ENCODE measurements at regions not wholly inside any gene's neighbourhood (a gene's known extent, or its start where the extent isn't known, plus 50 kb on each side); places are given as distances from the start of the nearest gene placed in this dataset.
A peak's percentile ranks its signal among the peaks of the same experiment; 100 is the strongest.

DNA sequence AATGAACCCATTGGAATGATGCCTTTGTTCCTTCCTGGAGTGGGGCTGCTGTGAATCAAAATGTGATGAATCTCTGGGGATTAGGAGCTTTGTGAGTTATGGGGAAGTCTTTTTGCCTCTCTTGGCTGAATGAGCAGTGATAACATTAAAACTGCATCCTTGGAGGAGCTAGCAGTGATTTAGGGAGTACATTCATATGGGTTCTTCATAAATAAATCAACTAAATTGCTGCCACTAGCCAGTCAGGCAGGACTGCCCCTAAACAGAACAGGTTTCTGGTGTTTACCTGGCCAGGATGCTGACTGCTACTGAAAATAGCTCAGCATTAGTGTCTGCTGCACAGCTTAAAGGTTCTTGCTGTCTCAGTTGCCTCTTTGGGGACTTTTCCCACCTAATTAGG, 244.5 kb upstream of the MEX3C start:
- H3K27ac Mint-ChIP-seq: no peak overlapping the region
- H3K4me1 Mint-ChIP-seq: peaks cover 6% of the 10 kb centered on the region
- Histone ChIP-seq H3K4me2 (no peak overlapping the region), H3K4me1 (peaks cover 5% of the 10 kb centered on the region), H3K27ac (no peak overlapping the region), H3K9ac (no peak overlapping the region), H4K20me1 (ENCODE audit: low read depth) (no peaks in the 10 kb centered on the region), H3K36me3 (no peaks in the 10 kb centered on the region), H3K27me3 (no peaks in the 10 kb centered on the region), H2AFZ (replicated peaks) (no peak overlapping the region), H3K79me2 (ENCODE audit: low read depth) (no peaks in the 10 kb centered on the region), H3K9me3 (ENCODE audit: low read depth) (no peaks in the 10 kb centered on the region), H3F3A (ENCODE audit: low read depth) (no peaks in the 10 kb centered on the region), H3K4me3 (no peak overlapping the region)
- H3K27me3 Mint-ChIP-seq (ENCODE audit: insufficient read depth, low read depth): peaks cover 2% of the 10 kb centered on the region
- TF ChIP-seq EZH2 (IDR thresholded peaks at IDR 0.05) (no peak), EZH2phosphoT487 (IDR thresholded peaks at IDR 0.05) (no peak)
- TF ChIP-seq, protein P1, sequence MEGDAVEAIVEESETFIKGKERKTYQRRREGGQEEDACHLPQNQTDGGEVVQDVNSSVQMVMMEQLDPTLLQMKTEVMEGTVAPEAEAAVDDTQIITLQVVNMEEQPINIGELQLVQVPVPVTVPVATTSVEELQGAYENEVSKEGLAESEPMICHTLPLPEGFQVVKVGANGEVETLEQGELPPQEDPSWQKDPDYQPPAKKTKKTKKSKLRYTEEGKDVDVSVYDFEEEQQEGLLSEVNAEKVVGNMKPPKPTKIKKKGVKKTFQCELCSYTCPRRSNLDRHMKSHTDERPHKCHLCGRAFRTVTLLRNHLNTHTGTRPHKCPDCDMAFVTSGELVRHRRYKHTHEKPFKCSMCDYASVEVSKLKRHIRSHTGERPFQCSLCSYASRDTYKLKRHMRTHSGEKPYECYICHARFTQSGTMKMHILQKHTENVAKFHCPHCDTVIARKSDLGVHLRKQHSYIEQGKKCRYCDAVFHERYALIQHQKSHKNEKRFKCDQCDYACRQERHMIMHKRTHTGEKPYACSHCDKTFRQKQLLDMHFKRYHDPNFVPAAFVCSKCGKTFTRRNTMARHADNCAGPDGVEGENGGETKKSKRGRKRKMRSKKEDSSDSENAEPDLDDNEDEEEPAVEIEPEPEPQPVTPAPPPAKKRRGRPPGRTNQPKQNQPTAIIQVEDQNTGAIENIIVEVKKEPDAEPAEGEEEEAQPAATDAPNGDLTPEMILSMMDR (IDR thresholded peaks at IDR 0.05): no peak
- H3K36me3 Mint-ChIP-seq: no peaks in the 10 kb centered on the region
- DNase-seq (ENCODE audit: low spot score): no peak
- H3K9me3 Mint-ChIP-seq: no peaks in the 10 kb centered on the region
- no peak overlapping the region for H3K4me3 Mint-ChIP-seq

DNA sequence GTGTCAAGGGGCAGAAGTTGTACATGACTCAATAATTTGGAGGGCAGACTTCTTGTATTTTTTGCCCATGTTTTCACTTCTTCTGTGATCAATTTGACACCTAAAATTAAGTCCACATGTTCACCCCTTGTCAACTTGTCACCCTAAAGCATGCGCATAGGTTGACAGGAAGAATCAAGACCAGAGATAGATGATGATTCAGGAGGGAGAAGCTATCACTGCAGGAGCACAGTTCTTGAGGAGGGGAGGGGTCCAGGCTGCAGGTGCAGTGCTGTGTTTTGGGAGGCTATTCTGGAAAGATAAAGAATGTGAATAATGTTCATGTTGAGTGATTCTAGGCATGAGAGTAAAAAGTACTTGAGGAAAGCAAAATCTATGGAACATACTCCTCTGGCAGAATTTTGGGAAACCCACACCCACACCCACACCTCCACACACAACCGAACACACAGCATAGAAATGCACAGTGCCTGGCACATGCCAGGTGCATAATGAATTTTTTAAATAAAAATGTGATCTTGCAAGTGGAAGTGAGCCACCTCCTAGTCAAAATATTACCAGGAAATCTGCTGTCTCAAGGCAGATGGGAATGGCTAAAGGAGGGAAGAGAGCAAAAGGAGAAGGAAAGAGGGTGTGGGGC, 249.2 kb upstream of the MEX3C start:
- Histone ChIP-seq H2AFZ (replicated peaks) (no peak overlapping the region), H3K79me2 (ENCODE audit: low read depth) (no peaks in the 10 kb centered on the region), H3K4me2 (no peak overlapping the region), H4K20me1 (ENCODE audit: low read depth) (no peaks in the 10 kb centered on the region), H3K36me3 (no peaks in the 10 kb centered on the region), H3K9me3 (ENCODE audit: low read depth) (no peaks in the 10 kb centered on the region), H3K27me3 (no peaks in the 10 kb centered on the region), H3K9ac (no peak overlapping the region), H3K27ac (no peak overlapping the region), H3K4me3 (no peak overlapping the region), H3F3A (ENCODE audit: low read depth) (peaks cover 17% of the 10 kb centered on the region), H3K4me1 (peaks cover 4% of the 10 kb centered on the region)
- no peaks in the 10 kb centered on the region for H3K36me3 Mint-ChIP-seq
- no peaks in the 10 kb centered on the region for H3K9me3 Mint-ChIP-seq
- no peak overlapping the region for H3K27ac Mint-ChIP-seq
- no peaks in the 10 kb centered on the region for H3K27me3 Mint-ChIP-seq (ENCODE audit: insufficient read depth, low read depth)
- no peak for DNase-seq (ENCODE audit: low spot score)
- no peak for TF ChIP-seq EZH2 (IDR thresholded peaks at IDR 0.05)
- no peak for TF ChIP-seq EZH2phosphoT487 (IDR thresholded peaks at IDR 0.05)
- TF ChIP-seq, protein P1 (IDR thresholded peaks at IDR 0.05): no peak
- H3K4me3 Mint-ChIP-seq: peak overlapping the region; percentile 6
- H3K4me1 Mint-ChIP-seq: peaks cover 12% of the 10 kb centered on the region

DNA sequence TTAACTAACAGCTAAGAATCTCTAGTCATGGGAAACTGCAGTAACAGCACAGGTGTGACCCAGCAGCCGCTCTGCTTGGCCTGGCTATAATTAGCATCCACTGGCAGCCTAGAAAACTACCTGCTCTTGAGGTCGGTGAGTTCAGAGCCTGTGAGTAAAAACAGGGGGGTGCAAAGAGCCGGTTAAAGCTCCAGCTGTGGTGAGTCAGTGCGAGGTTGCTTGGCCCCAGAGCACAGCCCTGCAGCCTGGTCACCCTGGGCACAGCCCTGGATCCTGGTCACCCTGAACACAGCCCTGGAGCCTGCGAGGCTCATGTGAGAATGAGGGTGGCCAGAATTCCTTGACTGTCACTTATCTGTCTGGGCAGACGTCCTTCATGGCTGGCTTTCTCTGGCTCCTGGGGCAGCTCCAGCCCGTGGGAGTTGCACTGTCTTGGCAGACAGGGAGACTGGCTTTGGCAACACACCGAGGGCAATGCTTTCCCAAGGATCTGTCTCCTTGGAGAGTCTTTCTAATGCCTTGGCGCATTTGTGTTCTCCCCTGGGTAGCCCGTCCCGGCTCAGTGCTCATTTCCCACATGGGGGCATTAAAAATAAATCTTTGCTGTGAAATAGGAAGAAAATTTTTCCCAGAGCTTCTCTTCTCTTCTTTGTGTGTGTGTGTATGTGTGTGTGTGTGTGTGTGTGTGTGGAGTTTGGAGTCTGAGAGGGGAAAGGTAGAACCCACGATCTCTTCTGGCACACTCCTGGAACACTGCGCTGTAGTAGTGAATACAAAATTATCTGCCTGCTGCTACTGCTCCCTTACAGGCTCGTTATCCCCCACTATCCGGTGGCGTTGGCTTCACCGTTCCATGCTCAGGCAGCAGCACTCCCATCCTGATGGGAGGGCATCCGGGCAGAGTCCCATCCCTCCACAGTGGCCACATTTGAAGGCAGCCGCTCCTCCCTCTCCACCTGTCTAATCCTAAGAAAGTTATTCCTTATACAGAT, 250.2 kb upstream of the MEX3C start:
- no peak overlapping the region for H3K27ac Mint-ChIP-seq
- no peak overlapping the region for H3K4me3 Mint-ChIP-seq
- H3F3A ChIP-seq (ENCODE audit: low read depth): peaks cover 17% of the 10 kb centered on the region
- no peaks in the 10 kb centered on the region for H3K9me3 Mint-ChIP-seq
- no peak overlapping the region for H3K9ac ChIP-seq
- TF ChIP-seq EZH2phosphoT487 (IDR thresholded peaks at IDR 0.05): no peak
- TF ChIP-seq, protein P1 (IDR thresholded peaks at IDR 0.05): no peak
- no peaks in the 10 kb centered on the region for H3K27me3 Mint-ChIP-seq (ENCODE audit: insufficient read depth, low read depth)
- no peaks in the 10 kb centered on the region for H4K20me1 ChIP-seq (ENCODE audit: low read depth)
- H3K4me2 ChIP-seq: no peak overlapping the region
- H3K4me1 Mint-ChIP-seq: peaks cover 12% of the 10 kb centered on the region
- no peak for DNase-seq (ENCODE audit: low spot score)
- no peaks in the 10 kb centered on the region for H3K27me3 ChIP-seq
- no peaks in the 10 kb centered on the region for H3K36me3 Mint-ChIP-seq
- no peaks in the 10 kb centered on the region for H3K9me3 ChIP-seq (ENCODE audit: low read depth)
- no peak overlapping the region for H3K27ac ChIP-seq
- H3K79me2 ChIP-seq (ENCODE audit: low read depth): no peaks in the 10 kb centered on the region
- H3K4me1 ChIP-seq: no peaks in the 10 kb centered on the region
- no peak overlapping the region for H2AFZ ChIP-seq (replicated peaks)
- no peak overlapping the region for H3K4me3 ChIP-seq
- H3K36me3 ChIP-seq: no peaks in the 10 kb centered on the region

Data from neural progenitor cell (in vitro differentiated cells).